GM20431 (cell line): ENCODE measurements at regions not wholly inside any gene's neighbourhood (a gene's known extent, or its start where the extent isn't known, plus 50 kb on each side); places are given as distances from the start of the nearest gene placed in this dataset.

Source experiments
- in situ Hi-C: fragments of 300-500 bp; cut with MseI, MboI; formaldehyde crosslinking; loops from one replicate; pipeline ENCODE4 v1.15.0; 2020; ENCODE audit warnings: low sequenced_read_pairs; ENCODE audit not compliant: unreplicated experiment

- in situ Hi-C loops: no loop called here
Observed at GRCh38 chr3:17852217-17852616, 109.8 kb upstream of the TBC1D5 start.

GRCh38 chr3:17850448-17850847 lies 108.0 kb upstream of the TBC1D5 start:
- in situ Hi-C loops: no loop called here

- in situ Hi-C loops: loop anchor here (25.0 kb wide), 3 partner anchors 211 to 586 kb away; no protein-coding TSS in a partner anchor
Observed at GRCh38 chr3:17848102-17848501, 105.7 kb upstream of the TBC1D5 start.

GRCh38 chr3:17847156-17847555 lies 104.7 kb upstream of the TBC1D5 start:
- in situ Hi-C loops: loop anchor here (25.0 kb wide), 3 partner anchors 210 to 585 kb away; no protein-coding TSS in a partner anchor

GRCh38 chr3:17846466-17846865 lies 104.0 kb upstream of the TBC1D5 start:
- in situ Hi-C loops: loop anchor here (25.0 kb wide), 3 partner anchors 209 to 584 kb away; no protein-coding TSS in a partner anchor

GRCh38 chr3:17845026-17845812 lies 102.8 kb upstream of the TBC1D5 start:
- in situ Hi-C loops: loop anchor here (25.0 kb wide), 3 partner anchors 208 to 583 kb away; no protein-coding TSS in a partner anchor

- in situ Hi-C loops: loop anchor here (25.0 kb wide), 3 partner anchors 207 to 582 kb away; no protein-coding TSS in a partner anchor
Observed at GRCh38 chr3:17844236-17844635, 101.8 kb upstream of the TBC1D5 start.

- in situ Hi-C loops: loop anchor here (25.0 kb wide), 3 partner anchors 204 to 579 kb away; no protein-coding TSS in a partner anchor
Observed at GRCh38 chr3:17841190-17841828, 98.9 kb upstream of the TBC1D5 start.

GRCh38 chr3:17840651-17841050 lies 98.2 kb upstream of the TBC1D5 start:
- in situ Hi-C loops: loop anchor here (25.0 kb wide), 3 partner anchors 203 to 578 kb away; no protein-coding TSS in a partner anchor

- in situ Hi-C loops: loop anchor here (25.0 kb wide), 3 partner anchors 203 to 578 kb away; no protein-coding TSS in a partner anchor
Observed at GRCh38 chr3:17840126-17840525, 97.7 kb upstream of the TBC1D5 start.

GRCh38 chr3:17836919-17837318 lies 94.5 kb upstream of the TBC1D5 start:
- in situ Hi-C loops: loop anchor here (25.0 kb wide), 3 partner anchors 200 to 575 kb away; no protein-coding TSS in a partner anchor

GRCh38 chr3:17836092-17836491 lies 93.7 kb upstream of the TBC1D5 start:
- in situ Hi-C loops: loop anchor here (25.0 kb wide), 3 partner anchors 199 to 574 kb away; no protein-coding TSS in a partner anchor

- in situ Hi-C loops: loop anchor here (25.0 kb wide), 3 partner anchors 197 to 572 kb away; no protein-coding TSS in a partner anchor
Observed at GRCh38 chr3:17833786-17834559, 91.5 kb upstream of the TBC1D5 start.

- in situ Hi-C loops: loop anchor here (25.0 kb wide), 3 partner anchors 195 to 570 kb away; no protein-coding TSS in a partner anchor
Observed at GRCh38 chr3:17832016-17832415, 89.6 kb upstream of the TBC1D5 start.

GRCh38 chr3:17831366-17831765 lies 88.9 kb upstream of the TBC1D5 start:
- in situ Hi-C loops: loop anchor here (25.0 kb wide), 3 partner anchors 194 to 569 kb away; no protein-coding TSS in a partner anchor

GRCh38 chr3:17830788-17831187 lies 88.4 kb upstream of the TBC1D5 start:
- in situ Hi-C loops: loop anchor here (25.0 kb wide), 3 partner anchors 193 to 568 kb away; no protein-coding TSS in a partner anchor

- in situ Hi-C loops: loop anchor here (25.0 kb wide), 3 partner anchors 191 to 566 kb away; no protein-coding TSS in a partner anchor
Observed at GRCh38 chr3:17828388-17828787, 86.0 kb upstream of the TBC1D5 start.

- in situ Hi-C loops: loop anchor here (25.0 kb wide), 3 partner anchors 188 to 563 kb away; no protein-coding TSS in a partner anchor
Observed at GRCh38 chr3:17825298-17825697, 82.9 kb upstream of the TBC1D5 start.

- in situ Hi-C loops: no loop called here
Observed at GRCh38 chr3:17823816-17824215, 81.4 kb upstream of the TBC1D5 start.
